MM.1S (cell line): ENCODE measurements at regions not wholly inside any gene's neighbourhood (a gene's known extent, or its start where the extent isn't known, plus 50 kb on each side); places are given as distances from the start of the nearest gene placed in this dataset.

Experiments
- DNase-seq: peaks from one replicate; pipeline ENCODE4 v3.0.0-alpha.2; 2015
- H2AFZ ChIP-seq: fragments of 300-600 bp; sonication (generic); 2 replicates; pipeline ENCODE4 v1.6.0; 2016; ENCODE audit warnings: antibody characterized with exemption, low read length
- H3F3A ChIP-seq: fragments of 300-600 bp; sonication (generic); 2 replicates; pipeline ENCODE4 v1.6.1; 2016; ENCODE audit warnings: mild to moderate bottlenecking, antibody characterized with exemption, low read length, moderate library complexity, mixed read lengths; ENCODE audit not compliant: insufficient read depth
- H3K27ac ChIP-seq: fragments of 300-600 bp; sonication (generic); 2 replicates; pipeline ENCODE4 v1.5.1; 2016; ENCODE audit warnings: mild to moderate bottlenecking, low read length
- H3K27me3 ChIP-seq: fragments of 300-600 bp; sonication (generic); replicated peaks from 2 replicates; pipeline ENCODE4 v1.6.0; 2016; ENCODE audit warnings: low read length; ENCODE audit not compliant: insufficient read depth
- H3K36me3 ChIP-seq: fragments of 300-600 bp; sonication (generic); replicated peaks from 2 replicates; pipeline ENCODE4 v1.6.1; 2016; ENCODE audit warnings: mild to moderate bottlenecking, low read length, mixed read lengths; ENCODE audit not compliant: insufficient read depth
- H3K4me1 ChIP-seq: fragments of 300-600 bp; sonication (generic); 2 replicates; pipeline ENCODE4 v1.6.1; 2016; ENCODE audit warnings: low read length, mixed read lengths
- H3K4me2 ChIP-seq: fragments of 300-600 bp; sonication (generic); 2 replicates; pipeline ENCODE4 v1.6.0; 2016; ENCODE audit warnings: low read depth, low read length
- H3K4me3 ChIP-seq: fragments of 300-600 bp; sonication (generic); 2 replicates; pipeline ENCODE4 v1.5.1; 2016; ENCODE audit warnings: low read length, mixed read lengths
- H3K79me2 ChIP-seq: fragments of 300-600 bp; sonication (generic); 2 replicates; pipeline ENCODE4 v1.6.1; 2016; ENCODE audit warnings: mixed run types, low read length, mixed read lengths
- H3K9ac ChIP-seq: fragments of 300-600 bp; sonication (generic); 2 replicates; pipeline ENCODE4 v1.6.1; 2016; ENCODE audit warnings: low read length, mixed read lengths
- H3K9me2 ChIP-seq: fragments of 300-600 bp; sonication (generic); replicated peaks from 2 replicates; pipeline ENCODE4 v1.6.1; 2016; ENCODE audit warnings: mild to moderate bottlenecking, low read length, mixed read lengths; ENCODE audit not compliant: insufficient read depth
- H3K9me3 ChIP-seq: fragments of 300-600 bp; sonication (generic); replicated peaks from 2 replicates; pipeline ENCODE4 v1.6.1; 2016; ENCODE audit warnings: mild to moderate bottlenecking, low read length, mixed read lengths; ENCODE audit not compliant: insufficient read depth
- H4K20me1 ChIP-seq: fragments of 300-600 bp; sonication (generic); 2 replicates; pipeline ENCODE4 v1.6.1; 2016; ENCODE audit warnings: mild to moderate bottlenecking, low read length, moderate library complexity, mixed read lengths; ENCODE audit not compliant: insufficient read depth
- CTCF ChIP-seq: fragments of 300-600 bp; sonication (generic); IDR thresholded peaks from 2 replicates; pipeline ENCODE4 v1.5.1; 2016; ENCODE audit warnings: antibody characterized with exemption, low read length, mixed read lengths
- EZH2 ChIP-seq: fragments of 300-600 bp; sonication (generic); optimal IDR thresholded peaks from 2 replicates; pipeline ENCODE3; 2017; ENCODE audit warnings: low read depth, mild to moderate bottlenecking, antibody characterized with exemption, low read length, mixed read lengths
- EZH2phosphoT487 ChIP-seq: fragments of 300-600 bp; sonication (generic); IDR thresholded peaks from 2 replicates; pipeline ENCODE4 v1.6.1; 2018; ENCODE audit warnings: antibody characterized with exemption, low read length

GRCh38 chr3:180267202-180267843 is 230.6 kb upstream of the PEX5L start:
- TF ChIP-seq EZH2 (no peak), EZH2phosphoT487 (no peak), CTCF (no peak)
- Histone ChIP-seq H3K9ac (no peak overlapping the region), H3K4me3 (peak overlapping the region; percentile 14; the same call in 1 of the 2 replicates), H3K36me3 (no peaks in the 10 kb centered on the region), H2AFZ (peak overlapping the region; percentile 28), H4K20me1 (no peaks in the 10 kb centered on the region), H3K4me2 (peak overlapping the region; percentile 59), H3K4me1 (peaks cover 25% of the 10 kb centered on the region), H3K9me2 (no peaks in the 10 kb centered on the region), H3K79me2 (no peaks in the 10 kb centered on the region), H3F3A (0 out of 2 replicates have a peak, but pooled peaks cover 7% of the 10 kb centered on the region), H3K27me3 (no peaks in the 10 kb centered on the region), H3K9me3 (no peaks in the 10 kb centered on the region), H3K27ac (peak overlapping the region; percentile 3; the same call in 1 of the 2 replicates)
- DNase-seq, result peak; percentile 87

- Histone ChIP-seq H2AFZ (no peak overlapping the region), H3K9me3 (no peaks in the 10 kb centered on the region), H3K9ac (no peak overlapping the region), H3K4me3 (no peak overlapping the region), H3K27me3 (no peaks in the 10 kb centered on the region), H3K4me2 (no peak overlapping the region), H3K4me1 (peaks cover 13% of the 10 kb centered on the region), H3K36me3 (no peaks in the 10 kb centered on the region), H3K79me2 (no peaks in the 10 kb centered on the region), H3K27ac (no peak overlapping the region), H3F3A (peaks cover 6% of the 10 kb centered on the region; the same call in 1 of the 2 replicates), H4K20me1 (no peaks in the 10 kb centered on the region), H3K9me2 (no peaks in the 10 kb centered on the region)
- no peak for DNase-seq
- TF ChIP-seq EZH2, result no peak
- no peak for TF ChIP-seq CTCF
- no peak for TF ChIP-seq EZH2phosphoT487
These were observed 237.8 kb upstream of the PEX5L start for GRCh38 chr3:180274536-180274935.

GRCh38 chr3:180275176-180275575 is 238.4 kb upstream of the PEX5L start:
- H2AFZ ChIP-seq, result no peak overlapping the region
- no peak for TF ChIP-seq EZH2
- no peak for TF ChIP-seq CTCF
- no peak for TF ChIP-seq EZH2phosphoT487
- H3K4me3 ChIP-seq, result no peak overlapping the region
- peaks cover 13% of the 10 kb centered on the region for H3K4me1 ChIP-seq
- no peak overlapping the region for H3K4me2 ChIP-seq
- H4K20me1 ChIP-seq, result no peaks in the 10 kb centered on the region
- no peaks in the 10 kb centered on the region for H3K79me2 ChIP-seq
- no peak for DNase-seq
- H3K9ac ChIP-seq, result no peak overlapping the region
- no peaks in the 10 kb centered on the region for H3K9me3 ChIP-seq
- H3K27ac ChIP-seq, result no peak overlapping the region
- no peaks in the 10 kb centered on the region for H3K36me3 ChIP-seq
- no peaks in the 10 kb centered on the region for H3K9me2 ChIP-seq
- H3F3A ChIP-seq, result peaks cover 6% of the 10 kb centered on the region; the same call in 1 of the 2 replicates
- H3K27me3 ChIP-seq, result no peaks in the 10 kb centered on the region
